GM20431 (cell line): ENCODE measurements at regions not wholly inside any gene's neighbourhood (a gene's known extent, or its start where the extent isn't known, plus 50 kb on each side); places are given as distances from the start of the nearest gene placed in this dataset.
"Not testable (repeated sequence)": the region's sequence is repeated elsewhere in the genome, so short reads cannot be mapped to it uniquely, and the experiment has no call there.

Experiments
- in situ Hi-C: fragments of 300-500 bp; cut with MseI, MboI; formaldehyde crosslinking; loops from one replicate; pipeline ENCODE4 v1.15.0; 2020; ENCODE audit warnings: low sequenced_read_pairs; ENCODE audit not compliant: unreplicated experiment

DNA sequence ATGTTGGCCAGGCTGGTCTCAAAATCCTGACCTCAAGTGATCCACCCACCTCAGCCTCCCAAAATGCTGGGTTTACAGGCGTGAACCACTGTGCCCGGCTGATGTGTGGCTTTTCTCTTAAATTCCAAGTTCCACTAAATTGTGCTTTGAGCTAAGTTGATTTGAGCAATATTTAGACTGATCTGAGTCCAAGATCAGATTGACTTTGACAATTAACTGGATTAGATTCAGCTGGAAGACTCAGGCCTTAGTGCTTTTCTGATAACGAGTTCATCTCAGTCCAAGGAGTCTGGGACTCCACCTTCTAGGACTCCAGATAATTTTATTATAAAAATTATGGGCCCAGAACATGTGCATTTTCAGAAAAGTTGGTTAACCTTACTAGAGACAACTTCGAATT is 94.4 kb upstream of the FAM174B start:
- in situ Hi-C loops, result no loop called here

DNA sequence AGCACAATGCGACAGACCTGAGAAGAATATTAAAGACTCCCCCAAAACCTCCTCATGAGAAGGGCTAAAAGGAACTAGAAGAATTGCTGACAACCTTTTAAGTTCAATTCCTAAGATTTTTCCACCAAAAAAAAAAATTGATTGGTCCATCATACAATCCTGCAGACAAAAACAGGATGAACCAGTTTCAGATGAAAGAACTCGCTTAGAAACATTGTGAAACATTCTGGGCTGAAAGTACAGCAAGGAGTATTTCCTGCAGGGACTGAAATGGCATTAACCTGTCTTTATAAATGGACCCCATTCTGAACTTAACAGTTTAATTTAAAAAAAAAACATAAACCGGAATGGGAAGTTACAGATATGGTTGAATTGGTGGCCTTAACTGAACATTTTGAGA is 96.0 kb upstream of the FAM174B start:
- in situ Hi-C loops, result no loop called here

DNA sequence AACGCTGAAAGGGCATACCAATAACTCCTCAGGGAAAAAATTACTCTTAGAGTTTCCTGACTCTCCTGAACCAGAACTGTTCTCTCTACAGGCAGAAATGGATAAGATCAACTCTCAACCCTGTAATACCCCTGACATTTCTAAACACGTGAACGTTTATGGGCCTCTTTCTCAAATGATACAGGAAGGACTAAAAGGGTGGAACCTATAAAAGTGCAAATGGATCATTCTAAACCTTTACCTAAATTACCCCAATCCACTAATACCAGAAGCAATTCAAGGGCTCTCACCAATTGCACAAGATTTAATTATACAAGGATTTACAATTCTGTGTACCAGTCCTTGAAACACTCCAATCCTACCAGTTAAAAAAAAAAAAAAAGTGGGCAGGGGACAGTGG is 98.0 kb upstream of the FAM174B start:
- in situ Hi-C loops, result no loop called here

DNA sequence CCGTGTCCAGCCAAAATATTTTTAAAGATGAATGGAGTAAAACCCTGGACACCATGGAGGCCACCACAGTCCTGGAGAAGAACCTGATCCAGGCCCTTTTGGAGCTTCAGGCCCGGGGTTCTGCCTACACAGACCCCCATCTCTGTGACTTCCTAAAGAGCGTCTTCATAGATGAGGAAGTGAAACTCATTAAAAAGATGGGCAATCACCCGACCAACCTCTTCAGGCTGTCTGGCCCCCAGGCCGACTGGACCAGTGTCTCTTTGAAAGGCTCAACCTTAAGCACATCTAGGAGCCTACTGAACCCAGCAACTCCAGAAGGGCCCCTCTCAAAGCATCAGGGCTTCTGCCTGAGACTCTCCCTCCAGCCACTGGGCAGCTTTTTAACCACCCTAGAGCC is 107.9 kb upstream of the FAM174B start:
- in situ Hi-C loops, result no loop called here

DNA sequence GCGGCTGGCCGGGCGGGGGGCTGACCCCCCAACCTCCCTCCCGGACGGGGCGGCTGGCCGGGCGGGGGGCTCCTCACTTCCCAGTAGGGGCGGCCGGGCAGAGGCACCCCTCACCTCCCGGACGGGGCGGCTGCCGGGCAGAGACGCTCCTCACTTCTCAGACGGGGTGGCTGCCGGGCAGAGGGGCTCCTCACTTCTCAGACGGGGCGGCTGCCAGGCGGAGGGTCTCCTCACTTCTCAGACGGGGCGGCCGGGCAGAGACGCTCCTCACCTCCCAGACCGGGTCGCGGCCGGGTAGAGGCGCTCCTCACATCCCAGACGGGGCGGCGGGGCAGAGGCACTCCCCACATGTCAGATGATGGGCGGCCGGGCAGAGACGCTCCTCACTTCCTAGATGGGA is 112.6 kb upstream of the FAM174B start:
- in situ Hi-C loops, result not testable (repeated sequence)

DNA sequence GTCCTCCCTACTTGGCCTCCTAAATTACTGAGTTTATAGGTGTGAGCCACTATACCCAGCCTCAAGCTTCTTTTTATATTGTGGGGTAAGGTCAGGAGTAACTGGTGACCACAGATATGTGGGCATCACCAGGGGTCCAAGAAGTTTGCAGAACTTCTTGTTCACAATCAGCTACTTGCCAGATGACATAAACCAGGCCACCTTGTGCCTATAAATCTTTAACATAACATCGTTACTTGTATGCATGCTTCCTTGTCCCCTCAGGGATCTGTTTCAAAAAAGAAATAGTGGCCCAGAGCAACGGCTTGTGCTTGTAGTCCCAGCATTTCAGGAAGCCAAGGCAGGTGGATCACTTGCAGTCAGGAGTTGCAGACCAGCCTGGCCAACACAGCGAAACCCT is 115.1 kb upstream of the FAM174B start:
- in situ Hi-C loops, result no loop called here

DNA sequence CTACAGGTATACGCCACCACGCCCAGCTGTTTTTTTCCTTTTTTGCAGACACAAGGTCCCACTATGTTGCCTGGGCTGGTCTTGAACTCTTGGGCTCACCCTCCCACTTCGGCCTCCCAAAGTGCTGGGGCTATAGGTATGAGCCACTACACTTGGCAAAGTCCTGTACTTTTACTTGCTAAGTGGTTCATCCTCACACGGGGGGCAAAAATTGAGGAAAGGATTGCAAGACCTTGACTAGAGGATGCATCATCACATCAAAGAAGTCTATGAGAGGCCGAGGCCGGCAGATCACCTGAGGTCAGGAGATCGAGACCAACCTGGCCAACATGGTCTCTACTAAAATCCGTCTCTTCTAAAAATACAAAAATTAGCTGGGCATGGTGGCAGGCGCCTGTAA is 116.5 kb upstream of the FAM174B start:
- in situ Hi-C loops, result no loop called here

DNA sequence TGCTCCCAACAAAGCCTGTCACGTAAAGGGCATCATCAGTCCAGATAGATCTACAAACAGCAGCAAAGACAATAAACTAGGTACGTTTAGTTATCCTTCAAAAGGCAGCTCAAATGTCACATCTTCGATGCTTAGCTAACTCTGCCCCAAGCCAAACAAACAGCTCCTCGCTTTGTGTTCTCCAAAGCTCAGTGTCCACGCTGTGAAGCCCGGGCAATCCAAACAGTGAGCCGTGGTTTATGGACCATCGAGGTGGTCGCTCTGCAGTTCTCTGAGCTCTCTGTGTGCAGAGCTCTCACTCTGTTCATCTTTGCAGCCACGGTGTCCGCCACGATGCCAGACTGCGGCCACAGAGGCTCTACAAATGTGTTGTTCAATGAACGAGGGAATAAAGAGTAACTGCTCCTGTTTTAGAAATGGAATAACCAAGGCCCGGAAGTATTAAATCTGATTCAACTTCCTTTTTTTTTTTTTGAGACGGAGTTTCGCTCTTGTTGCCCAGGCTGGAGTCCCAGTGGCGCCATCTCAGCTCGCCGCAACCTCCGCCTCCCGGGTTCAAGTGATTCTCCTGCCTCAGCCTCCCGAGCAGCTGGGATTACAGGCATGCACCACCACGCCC is 117.2 kb upstream of the FAM174B start:
- in situ Hi-C loops, result no loop called here

DNA sequence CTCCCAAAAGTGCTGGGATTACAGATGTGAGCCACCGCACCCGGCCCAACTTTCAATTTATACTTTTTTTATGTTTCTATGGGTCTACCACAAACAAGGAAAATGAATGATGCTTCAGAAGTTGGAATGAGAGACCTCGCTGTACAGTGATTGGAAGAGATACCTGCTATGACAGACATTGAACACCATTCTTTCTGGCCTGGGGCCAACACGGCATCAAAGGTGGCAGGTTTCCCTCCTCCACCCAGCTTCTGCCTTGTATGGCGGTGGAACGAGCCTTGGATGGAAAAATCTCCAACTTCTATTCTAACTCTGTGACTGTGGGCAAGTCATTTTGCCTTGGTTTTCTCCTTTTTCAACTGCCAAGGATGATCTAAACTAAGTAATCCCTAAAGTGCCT is 117.8 kb upstream of the FAM174B start:
- in situ Hi-C loops, result no loop called here

DNA sequence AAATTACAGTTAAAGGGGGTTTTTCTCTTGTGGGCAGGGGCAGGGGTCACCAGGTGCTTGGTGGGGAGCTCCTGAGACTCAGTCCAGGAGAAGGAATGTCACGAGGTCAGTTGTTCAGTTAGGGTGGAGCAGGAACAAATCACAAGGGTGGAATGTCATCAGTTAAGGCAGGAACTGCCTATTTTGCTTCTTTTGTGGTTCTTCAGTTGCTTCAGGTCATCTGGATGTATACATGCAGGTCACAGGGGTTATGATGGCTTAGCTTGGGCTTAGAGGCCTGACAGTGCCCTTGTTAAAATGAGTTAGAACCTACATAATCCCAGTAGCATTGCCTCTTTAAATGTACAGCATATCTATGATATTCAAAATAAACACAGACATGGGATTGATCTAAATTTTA is 120.2 kb upstream of the CHD2 start:
- in situ Hi-C loops, result loop anchor here (25.0 kb wide), 1 partner anchor 232 kb away; no protein-coding TSS in a partner anchor

DNA sequence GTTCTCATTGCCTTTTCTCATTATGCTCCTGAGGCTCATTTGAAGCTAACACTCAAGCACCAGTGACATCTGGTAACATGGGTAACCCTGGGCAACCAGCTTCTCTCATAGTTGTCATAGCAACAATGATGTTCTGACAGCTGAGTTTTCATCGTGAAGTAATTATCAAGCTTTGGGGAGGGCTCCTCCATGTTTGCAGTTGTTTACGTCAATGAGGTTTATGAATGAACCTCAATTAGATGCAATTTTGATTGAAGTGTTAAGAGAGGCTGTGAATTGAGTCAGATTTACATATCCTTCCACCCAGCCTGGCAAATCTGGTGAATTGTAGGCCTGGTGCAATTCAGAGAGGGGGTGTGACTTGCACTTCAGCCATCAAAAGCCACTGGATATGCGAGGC is 119.3 kb upstream of the CHD2 start:
- in situ Hi-C loops, result loop anchor here (25.0 kb wide), 1 partner anchor 231 kb away; no protein-coding TSS in a partner anchor

DNA sequence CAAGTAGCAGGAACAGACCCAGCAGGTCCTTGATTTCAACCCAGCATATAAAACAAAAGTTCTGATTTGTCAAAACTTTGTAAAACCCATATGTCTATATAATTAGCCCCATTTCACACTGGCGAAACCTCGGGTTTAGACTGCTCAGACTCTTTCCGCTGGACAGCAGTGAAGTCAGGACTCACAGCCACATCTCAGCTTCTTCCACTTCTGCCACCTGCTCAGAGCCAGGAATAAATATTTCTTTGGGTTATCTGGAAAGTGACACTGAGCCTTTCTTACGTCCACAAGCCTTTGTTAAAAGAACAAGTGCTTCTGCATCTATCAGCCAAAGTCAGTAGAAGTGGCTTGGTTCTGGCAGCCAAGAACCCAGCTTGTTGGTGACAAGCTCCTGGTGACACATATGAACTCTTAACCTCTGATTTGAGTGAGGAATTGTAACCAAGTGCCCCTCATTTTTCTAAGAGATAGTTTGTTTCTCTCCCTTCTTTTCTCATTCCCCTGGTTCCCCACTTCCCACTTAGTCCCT is 118.1 kb upstream of the CHD2 start:
- in situ Hi-C loops, result loop anchor here (25.0 kb wide), 1 partner anchor 230 kb away; no protein-coding TSS in a partner anchor

DNA sequence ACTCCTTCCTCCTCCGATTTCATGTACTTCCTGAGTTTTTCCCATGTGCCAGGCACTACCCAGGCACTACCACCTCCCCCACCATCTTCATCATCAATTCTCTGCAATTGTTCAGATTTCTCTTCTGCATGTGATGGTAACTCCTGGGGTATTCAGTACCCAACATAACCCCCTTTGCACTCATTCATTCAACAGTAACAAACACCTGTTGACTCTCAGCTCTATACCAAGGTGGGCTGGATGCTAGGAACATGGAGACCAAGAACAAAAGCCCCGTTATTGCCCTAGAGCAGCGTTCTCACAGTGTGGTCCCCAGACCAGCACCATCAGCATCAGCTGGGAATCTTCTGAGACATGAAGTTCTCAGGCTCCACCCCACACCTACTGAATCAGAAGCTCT is 113.0 kb upstream of the CHD2 start:
- in situ Hi-C loops, result loop anchor here (25.0 kb wide), 1 partner anchor 225 kb away; no protein-coding TSS in a partner anchor

DNA sequence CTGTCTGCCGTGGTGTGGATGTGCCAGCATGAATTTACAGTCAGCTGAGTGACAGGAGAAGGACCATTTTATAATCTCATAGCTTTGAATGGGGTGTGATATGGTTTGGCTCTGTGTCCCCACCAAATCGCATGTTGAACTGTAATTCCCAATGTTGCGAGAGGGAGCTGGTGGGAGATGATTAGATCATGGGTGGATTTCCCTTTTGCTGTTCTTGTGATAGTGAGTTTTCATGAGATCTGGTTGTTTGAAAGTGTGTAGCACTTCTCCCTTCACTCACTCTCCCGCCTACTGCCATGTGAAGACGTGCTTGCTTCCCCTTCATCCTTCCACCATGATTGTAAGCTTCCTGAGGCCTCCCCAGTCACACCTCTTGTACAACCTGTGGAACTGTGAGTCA is 111.9 kb upstream of the CHD2 start:
- in situ Hi-C loops, result loop anchor here (25.0 kb wide), 1 partner anchor 224 kb away; no protein-coding TSS in a partner anchor

DNA sequence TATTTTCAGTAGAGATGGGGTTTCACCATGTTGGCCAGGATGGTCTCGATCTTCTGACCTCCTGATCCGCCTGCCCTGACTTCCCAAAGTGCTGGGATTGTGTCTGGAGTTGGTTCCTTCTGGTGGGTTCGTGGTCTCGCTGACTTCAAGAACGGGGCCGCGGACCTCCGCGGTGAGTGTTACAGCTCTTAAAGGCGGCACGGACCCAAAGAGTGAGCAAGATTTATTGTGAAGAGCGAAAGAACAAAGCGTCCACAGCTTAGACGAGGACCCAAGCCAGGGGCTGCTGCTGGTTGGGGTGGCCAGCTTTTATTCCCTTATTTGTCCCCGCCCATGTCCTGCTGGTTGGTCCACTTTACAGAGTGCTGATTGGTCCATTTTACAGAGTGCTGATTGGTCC is 111.3 kb upstream of the CHD2 start:
- in situ Hi-C loops, result loop anchor here (25.0 kb wide), 1 partner anchor 224 kb away; no protein-coding TSS in a partner anchor

DNA sequence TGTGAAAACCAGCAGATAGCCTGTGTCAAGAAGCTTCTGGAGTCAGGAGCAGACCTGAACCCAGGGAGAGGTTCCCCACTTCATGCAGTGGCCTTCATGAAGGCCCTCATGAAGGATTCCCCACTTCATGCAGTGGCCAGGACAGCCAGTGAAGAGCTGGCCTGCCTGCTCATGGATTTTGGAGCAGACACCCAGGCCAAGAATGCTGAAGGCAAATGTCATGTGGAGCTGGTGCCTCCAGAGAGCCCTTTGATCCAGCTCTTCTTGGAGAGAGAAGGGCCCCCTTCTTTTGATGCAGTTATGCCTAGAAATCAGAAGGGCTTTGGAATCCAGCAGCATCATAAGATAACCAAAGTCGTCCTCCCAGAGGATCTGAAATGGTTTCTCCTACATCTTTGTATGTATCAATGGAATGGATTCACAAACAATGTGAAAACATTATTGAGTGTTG is 103.9 kb upstream of the CHD2 start:
- in situ Hi-C loops, result loop anchor here (25.0 kb wide), 1 partner anchor 216 kb away; no protein-coding TSS in a partner anchor

DNA sequence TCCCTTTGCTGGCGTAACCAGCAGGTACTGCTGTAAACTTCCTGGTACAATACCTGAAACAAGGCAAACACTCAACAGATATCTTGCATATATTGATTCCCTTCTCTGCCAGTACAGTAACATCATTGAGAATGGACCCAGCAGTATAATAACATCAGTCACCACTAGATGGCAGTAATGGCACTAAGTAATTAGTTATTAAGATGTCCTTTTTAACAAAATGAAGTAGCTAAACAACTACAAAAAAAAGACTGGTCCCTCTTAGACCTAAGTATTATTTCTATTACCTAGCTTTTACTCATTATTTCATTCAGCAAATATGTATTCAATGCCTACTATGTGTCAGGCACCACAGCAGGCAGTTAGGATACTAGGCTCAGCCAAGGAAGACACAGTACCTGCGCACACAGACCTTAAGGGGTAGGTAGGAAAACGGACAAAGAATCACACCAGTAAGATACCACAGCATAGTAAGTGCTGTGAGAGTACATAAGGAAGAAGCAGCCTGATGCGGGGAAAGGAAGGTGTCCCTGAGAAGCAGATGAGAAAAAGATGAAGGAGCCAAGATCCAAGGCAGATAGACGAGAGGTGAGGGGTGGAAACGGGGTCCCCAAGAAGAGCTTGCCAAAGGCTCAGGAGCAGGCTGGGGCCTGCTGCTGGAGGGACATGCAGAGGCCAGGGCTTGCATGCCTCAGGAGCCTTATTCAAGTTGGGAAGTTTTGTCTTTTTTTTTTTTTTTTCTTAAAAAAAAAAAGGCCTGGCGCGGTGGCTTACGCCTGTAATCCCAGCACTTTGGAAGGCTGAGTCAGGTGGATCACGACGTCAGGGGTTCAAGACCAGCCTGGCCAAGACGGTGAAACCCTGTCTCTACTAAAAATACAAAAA is 102.7 kb upstream of the CHD2 start:
- in situ Hi-C loops, result loop anchor here (25.0 kb wide), 1 partner anchor 215 kb away; no protein-coding TSS in a partner anchor

DNA sequence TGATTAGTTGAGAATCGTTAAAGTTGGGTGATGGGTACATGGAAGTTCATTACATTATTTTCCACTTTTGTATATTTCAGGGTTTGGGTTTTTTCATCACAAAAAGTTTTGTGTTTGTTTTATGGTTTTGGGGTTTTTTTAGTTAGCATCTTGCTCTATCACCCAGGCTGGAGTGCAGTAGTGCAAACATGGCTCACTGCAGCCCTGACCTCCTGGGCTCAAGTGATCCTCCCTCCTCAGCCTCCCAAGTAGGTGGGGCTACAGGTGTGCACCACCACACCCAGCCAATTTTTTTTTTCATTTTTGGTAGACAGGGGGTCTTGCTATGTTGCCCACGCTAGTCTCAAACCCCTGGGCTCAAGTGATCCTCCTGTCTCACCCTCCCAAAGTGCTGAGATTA is 100.1 kb upstream of the CHD2 start:
- in situ Hi-C loops, result loop anchor here (10.0 kb wide), 1 partner anchor 115 kb away; no protein-coding TSS in a partner anchor

DNA sequence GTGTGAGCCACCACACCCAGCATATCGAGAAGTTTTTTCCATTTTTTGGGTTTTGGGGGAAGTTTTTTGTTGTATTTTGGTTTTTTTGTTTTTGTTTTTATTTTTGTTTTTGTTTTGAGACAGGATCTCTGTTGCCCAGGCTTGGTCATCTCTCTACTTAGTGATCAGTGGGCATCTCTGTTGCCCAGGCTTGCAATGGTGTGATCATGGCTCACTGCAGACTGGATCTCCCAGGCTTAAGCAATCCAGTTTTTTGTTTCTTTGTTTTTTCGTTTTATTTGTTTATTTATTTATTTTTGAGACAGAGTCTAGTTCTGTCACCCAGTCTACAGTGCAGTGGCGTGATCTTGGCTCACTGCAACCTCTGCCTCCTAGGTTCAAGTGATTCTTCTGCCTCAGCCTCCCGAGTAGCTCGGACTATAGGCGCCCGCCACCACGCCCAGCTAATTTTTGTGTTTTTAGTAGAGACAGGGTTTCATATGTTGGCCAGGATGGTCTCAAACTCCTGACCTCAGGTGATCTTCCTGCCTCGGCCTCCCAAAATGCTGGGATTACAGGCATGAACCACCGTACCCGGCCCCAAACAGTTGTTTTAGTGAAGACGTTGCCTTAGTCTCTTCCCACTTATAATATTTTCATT is 99.6 kb upstream of the CHD2 start:
- in situ Hi-C loops, result loop anchor here (10.0 kb wide), 1 partner anchor 114 kb away; no protein-coding TSS in a partner anchor
